ENCODE measurements at regions not wholly inside any gene's neighbourhood (a gene's known extent, or its start where the extent isn't known, plus 50 kb on each side); places are given as distances from the start of the nearest gene placed in this dataset.

GRCh38 chr20:58058421-58059259 lies 169.8 kb downstream of the ANKRD60 start:
- Histone ChIP-seq H2AFZ (0 out of 2 replicates have a peak overlapping the region, but pooled peaks have one; percentile 13), H3K36me3 (ENCODE audit: insufficient read depth) (no peaks in the 10 kb centered on the region), H3K79me2 (replicated peaks; ENCODE audit: insufficient read depth) (no peaks in the 10 kb centered on the region), H3K27me3 (ENCODE audit: insufficient read depth) (no peaks in the 10 kb centered on the region), H3K4me3 (no peak overlapping the region), H3K27ac (ENCODE audit: low read depth) (no peak overlapping the region), H3K4me1 (ENCODE audit: insufficient read depth) (peaks cover 6% of the 10 kb centered on the region; the same call in 1 of the 2 replicates), H3F3A (replicated peaks; ENCODE audit: low read depth) (no peaks in the 10 kb centered on the region), H3K9me2 (ENCODE audit: insufficient read depth) (no peaks in the 10 kb centered on the region), H4K20me1 (replicated peaks; ENCODE audit: insufficient read depth) (no peaks in the 10 kb centered on the region), H3K4me2 (no peak overlapping the region)
- Mint-ChIP-seq H3K36me3 (ENCODE audit: low read depth) (no peaks in the 10 kb centered on the region), H3K9me3 (peaks cover 3% of the 10 kb centered on the region; the same call in 1 of the 3 replicates), H3K4me3 (no peak overlapping the region), H3K27me3 (ENCODE audit: insufficient read depth, low read depth, poor library complexity) (peaks cover 8% of the 10 kb centered on the region), H3K4me1 (peaks cover 32% of the 10 kb centered on the region), H3K27ac (no peak overlapping the region)
- ATAC-seq (no peak), DNase-seq (ENCODE audit: low spot score) (no peak)
- TF ChIP-seq NANOG (IDR thresholded peaks at IDR 0.05; ENCODE audit: borderline replicate concordance), result no peak
- TF ChIP-seq CTCF (conservative IDR thresholded peaks at IDR 0.05; ENCODE audit: low read depth in 2 of 2), result no peak
- no peak for TF ChIP-seq JUNB (IDR thresholded peaks at IDR 0.05; ENCODE audit: unreplicated experiment)
- no peak for TF ChIP-seq ZNF114 (CRISPR knock-in tag; IDR thresholded peaks at IDR 0.05)
- no peak for TF ChIP-seq ZNF331 (CRISPR knock-in tag; IDR thresholded peaks at IDR 0.05; ENCODE audit: low read depth)
- TF ChIP-seq EZH2phosphoT487 (IDR thresholded peaks at IDR 0.05; ENCODE audit: unreplicated experiment), result no peak
- TF ChIP-seq STAT1 (IDR thresholded peaks at IDR 0.05; ENCODE audit: unreplicated experiment), result no peak
- TF ChIP-seq ETS1 (IDR thresholded peaks at IDR 0.05), result no peak
- TF ChIP-seq ZNF462 (CRISPR knock-in tag; IDR thresholded peaks at IDR 0.05), result no peak
- no peak for TF ChIP-seq EZH2 (IDR thresholded peaks at IDR 0.05; ENCODE audit: low read depth, unreplicated experiment)
